CD8-positive, alpha-beta memory T cell (primary cell): ENCODE measurements at regions not wholly inside any gene's neighbourhood (a gene's known extent, or its start where the extent isn't known, plus 50 kb on each side); places are given as distances from the start of the nearest gene placed in this dataset.

Source experiments
- CTCF ChIA-PET: fragments of 350-600 bp; sonication (Branson Sonifier 250); formaldehyde crosslinking; loops from one replicate; lab custom pipeline; 2021; ENCODE audit warnings: antibody characterized with exemption; lab: Charles Lee
- POLR2A ChIA-PET: fragments of 350-600 bp; sonication (Branson Sonifier 250); formaldehyde crosslinking; loops from one replicate; lab custom pipeline; 2021; ENCODE audit warnings: antibody characterized with exemption; lab: Charles Lee
- DNase-seq, 5 donors: peaks; one replicate each; pipeline versions ENCODE4 v3.0.0 to v3.0.0-alpha.2; 2020 to 2022; ENCODE audit warnings: mixed read lengths in 1 of 5
- H3K27ac ChIP-seq: one replicate; pipeline ENCODE4 v1.7.0; 2013; ENCODE audit warnings: low read depth, mild to moderate bottlenecking, low read length, moderate library complexity
- H3K27me3 ChIP-seq: 2 replicates; pipeline ENCODE4 v1.7.0; 2013; ENCODE audit warnings: low read length, mild to moderate bottlenecking; ENCODE audit not compliant: insufficient read depth, poor library complexity, severe bottlenecking
- H3K36me3 ChIP-seq: 2 replicates; pipeline ENCODE4 v1.7.0; 2013; ENCODE audit warnings: mild to moderate bottlenecking, low read length, moderate library complexity; ENCODE audit not compliant: insufficient read depth
- H3K4me1 ChIP-seq: 2 replicates; pipeline ENCODE4 v1.7.0; 2013; ENCODE audit warnings: mild to moderate bottlenecking, low read length, moderate library complexity; ENCODE audit not compliant: insufficient read depth
- H3K4me3 ChIP-seq: 2 replicates; pipeline ENCODE4 v1.7.0; 2013; ENCODE audit warnings: mild to moderate bottlenecking, low read length
- H3K9me3 ChIP-seq: 2 replicates; pipeline ENCODE4 v1.7.0; 2013; ENCODE audit warnings: mild to moderate bottlenecking, low read length
- H3K27ac Mint-ChIP-seq, 8 donors: one replicate each; pipeline ENCODE4 v1.8.0; 2020 to 2021; ENCODE audit warnings: mixed read lengths in 8 of 8, mild to moderate bottlenecking in 6 of 8, inconsistent platforms in 3 of 8, moderate library complexity in 3 of 8
- H3K27me3 Mint-ChIP-seq, 2 donors: one replicate each; pipeline ENCODE4 v1.8.0; 2020 to 2021; ENCODE audit warnings: mixed read lengths in 2 of 2, mild to moderate bottlenecking in 1 of 2, moderate library complexity in 1 of 2
- H3K36me3 Mint-ChIP-seq, 3 donors: one replicate each; pipeline ENCODE4 v1.8.0; 2020 to 2021; ENCODE audit warnings: mixed read lengths in 3 of 3, inconsistent platforms in 1 of 3, mild to moderate bottlenecking in 1 of 3
- H3K4me1 Mint-ChIP-seq, 3 donors: one replicate each; pipeline ENCODE4 v1.8.0; 2020 to 2021; ENCODE audit warnings: mixed read lengths in 3 of 3, inconsistent platforms in 1 of 3, mild to moderate bottlenecking in 1 of 3
- H3K4me3 Mint-ChIP-seq, 7 donors: one replicate each; pipeline ENCODE4 v1.8.0; 2020 to 2021; ENCODE audit warnings: mixed read lengths in 7 of 7, mild to moderate bottlenecking in 6 of 7, moderate library complexity in 4 of 7, inconsistent platforms in 2 of 7
- H3K9me3 Mint-ChIP-seq, 5 donors: one replicate each; pipeline ENCODE4 v1.8.0; 2020 to 2022; ENCODE audit warnings: mixed read lengths in 5 of 5, mild to moderate bottlenecking in 3 of 5, moderate library complexity in 2 of 5, inconsistent platforms in 1 of 5

DNA sequence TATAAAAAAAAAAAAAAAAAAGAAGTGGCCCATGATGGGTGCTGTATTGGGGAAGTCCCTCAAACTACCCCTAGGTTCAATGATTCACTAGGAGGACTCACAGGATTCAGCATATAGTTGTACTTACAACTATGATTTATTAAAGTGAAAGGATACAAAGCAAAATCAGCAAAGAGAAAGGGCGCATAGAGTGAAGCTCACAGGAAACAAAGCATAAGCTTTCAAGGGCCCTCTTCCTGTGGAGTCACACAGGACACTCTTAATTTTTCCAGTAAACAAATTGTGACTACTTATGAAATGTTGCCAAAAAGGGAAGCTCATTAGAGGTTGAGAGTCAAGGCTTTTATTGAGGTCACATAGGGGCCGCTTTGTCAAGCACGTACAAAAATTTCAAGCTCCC, 153.7 kb upstream of the GAP43 start:
- Mint-ChIP-seq H3K9me3 (peaks cover 0 to 3% (median 0%) of the 10 kb centered on the region in 5 donors), H3K27ac (no peak overlapping the region), H3K4me1 (no peaks in the 10 kb centered on the region), H3K27me3 (peaks cover 2 to 12% of the 10 kb centered on the region in 2 donors), H3K4me3 (no peak overlapping the region), H3K36me3 (no peaks in the 10 kb centered on the region)
- no peak for DNase-seq
- Histone ChIP-seq H3K36me3 (no peaks in the 10 kb centered on the region), H3K4me3 (no peak overlapping the region), H3K9me3 (no peaks in the 10 kb centered on the region), H3K27ac (no peak overlapping the region), H3K27me3 (no peaks in the 10 kb centered on the region), H3K4me1 (no peaks in the 10 kb centered on the region)
- ChIA-PET CTCF (no interaction called here), POLR2A (no interaction called here)

GRCh38 chr3:115470254-115470653, 153.1 kb upstream of the GAP43 start:
- CTCF ChIA-PET: no interaction called here
- no peaks in the 10 kb centered on the region for H3K4me1 ChIP-seq
- Mint-ChIP-seq H3K36me3 (no peaks in the 10 kb centered on the region), H3K9me3 (peaks cover 0 to 3% (median 0%) of the 10 kb centered on the region in 5 donors), H3K4me1 (no peaks in the 10 kb centered on the region), H3K4me3 (no peak overlapping the region), H3K27ac (no peak overlapping the region), H3K27me3 (peaks cover 5 to 16% of the 10 kb centered on the region in 2 donors)
- no peak overlapping the region for H3K4me3 ChIP-seq
- DNase-seq: no peak
- no peak overlapping the region for H3K27ac ChIP-seq
- POLR2A ChIA-PET: no interaction called here
- no peaks in the 10 kb centered on the region for H3K9me3 ChIP-seq
- no peaks in the 10 kb centered on the region for H3K27me3 ChIP-seq
- H3K36me3 ChIP-seq: no peaks in the 10 kb centered on the region

- Histone ChIP-seq H3K27me3 (no peaks in the 10 kb centered on the region), H3K27ac (no peak overlapping the region), H3K4me1 (no peaks in the 10 kb centered on the region), H3K4me3 (no peak overlapping the region), H3K9me3 (no peaks in the 10 kb centered on the region), H3K36me3 (no peaks in the 10 kb centered on the region)
- no peak for DNase-seq
- Mint-ChIP-seq H3K9me3 (no peaks in the 10 kb centered on the region), H3K27ac (no peak overlapping the region), H3K36me3 (no peaks in the 10 kb centered on the region), H3K27me3 (peaks cover 7 to 14% of the 10 kb centered on the region in 2 donors), H3K4me3 (no peak overlapping the region), H3K4me1 (no peaks in the 10 kb centered on the region)
- ChIA-PET POLR2A (no interaction called here), CTCF (no interaction called here)
These were observed 147.9 kb upstream of the GAP43 start for GRCh38 chr3:115475178-115476041.

DNA sequence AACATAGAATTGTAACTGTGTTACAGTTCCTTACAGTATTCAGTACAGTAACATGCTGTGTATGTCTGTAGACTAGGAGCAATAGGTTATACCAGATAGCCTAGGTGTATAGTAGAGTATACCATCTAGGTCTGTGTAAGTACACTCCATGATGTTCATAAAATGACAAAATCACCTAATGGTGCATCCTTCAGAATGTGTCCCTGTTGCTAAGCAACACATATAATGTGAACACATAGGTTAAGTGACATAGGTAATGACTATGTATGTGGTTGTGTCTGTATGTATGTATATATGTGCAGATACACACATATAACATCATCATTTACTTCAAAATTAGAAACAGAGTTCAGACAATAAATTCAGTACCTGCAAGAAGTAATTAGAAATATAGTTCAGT, 146.8 kb upstream of the GAP43 start:
- POLR2A ChIA-PET: no interaction called here
- Histone ChIP-seq H3K4me1 (no peaks in the 10 kb centered on the region), H3K27ac (no peak overlapping the region), H3K27me3 (no peaks in the 10 kb centered on the region), H3K4me3 (no peak overlapping the region), H3K9me3 (no peaks in the 10 kb centered on the region), H3K36me3 (no peaks in the 10 kb centered on the region)
- CTCF ChIA-PET: no interaction called here
- Mint-ChIP-seq H3K27ac (no peak overlapping the region), H3K4me3 (no peak overlapping the region), H3K4me1 (no peaks in the 10 kb centered on the region), H3K36me3 (no peaks in the 10 kb centered on the region), H3K9me3 (peaks cover 0 to 2% (median 0%) of the 10 kb centered on the region in 5 donors), H3K27me3 (peaks cover 7 to 13% of the 10 kb centered on the region in 2 donors)
- no peak for DNase-seq

- Mint-ChIP-seq H3K4me1 (no peaks in the 10 kb centered on the region), H3K27me3 (peaks cover 10 to 15% of the 10 kb centered on the region in 2 donors), H3K4me3 (no peak overlapping the region), H3K36me3 (peaks cover 0 to 3% (median 0%) of the 10 kb centered on the region in 3 donors), H3K9me3 (peaks cover 0 to 5% (median 0%) of the 10 kb centered on the region in 5 donors), H3K27ac (no peak overlapping the region)
- Histone ChIP-seq H3K27me3 (no peaks in the 10 kb centered on the region), H3K27ac (no peak overlapping the region), H3K9me3 (no peaks in the 10 kb centered on the region), H3K4me3 (no peak overlapping the region), H3K4me1 (no peaks in the 10 kb centered on the region), H3K36me3 (no peaks in the 10 kb centered on the region)
- no peak for DNase-seq
- ChIA-PET POLR2A (no interaction called here), CTCF (no interaction called here)
These were observed 145.0 kb upstream of the GAP43 start for GRCh38 chr3:115478359-115478758.

GRCh38 chr3:115486880-115487279, 136.4 kb upstream of the GAP43 start:
- H3K36me3 Mint-ChIP-seq: peaks cover 0 to 3% (median 0%) of the 10 kb centered on the region in 3 donors
- CTCF ChIA-PET: no interaction called here
- peaks cover 7 to 9% of the 10 kb centered on the region in 2 donors for H3K27me3 Mint-ChIP-seq
- Histone ChIP-seq H3K36me3 (no peaks in the 10 kb centered on the region), H3K4me3 (no peak overlapping the region), H3K27me3 (no peaks in the 10 kb centered on the region), H3K9me3 (no peaks in the 10 kb centered on the region), H3K27ac (no peak overlapping the region), H3K4me1 (no peaks in the 10 kb centered on the region)
- H3K4me3 Mint-ChIP-seq: no peak overlapping the region
- H3K4me1 Mint-ChIP-seq: no peaks in the 10 kb centered on the region
- H3K27ac Mint-ChIP-seq: no peak overlapping the region
- DNase-seq: no peak
- H3K9me3 Mint-ChIP-seq: peaks cover 0 to 4% (median 2%) of the 10 kb centered on the region in 5 donors
- POLR2A ChIA-PET: no interaction called here

DNA sequence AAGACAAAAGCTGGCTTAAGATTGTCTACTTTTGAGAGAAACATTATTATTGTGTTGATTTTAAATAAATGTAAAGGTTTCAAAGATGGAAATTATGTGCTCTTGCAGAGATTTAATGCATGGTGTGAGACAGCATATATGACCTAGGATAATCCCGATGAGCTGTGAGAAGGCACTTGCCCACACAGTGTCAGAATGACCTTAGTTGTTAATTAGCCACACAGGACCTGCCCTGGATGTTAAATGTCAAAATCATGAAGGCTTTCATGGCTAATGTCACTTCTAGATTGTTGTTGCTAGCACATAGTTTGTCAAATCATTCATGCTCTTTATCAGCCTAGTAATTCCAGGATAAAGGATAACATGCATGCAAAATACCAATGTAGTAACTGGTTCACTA, 135.3 kb upstream of the GAP43 start:
- ChIA-PET POLR2A (no interaction called here), CTCF (no interaction called here)
- Mint-ChIP-seq H3K9me3 (peaks cover 0 to 2% (median under 1%) of the 10 kb centered on the region in 5 donors), H3K27me3 (peaks cover 3 to 8% of the 10 kb centered on the region in 2 donors), H3K4me3 (no peak overlapping the region), H3K4me1 (no peaks in the 10 kb centered on the region), H3K27ac (no peak overlapping the region), H3K36me3 (peaks cover 0 to under 1% (median 0%) of the 10 kb centered on the region in 3 donors)
- DNase-seq: no peak
- no peaks in the 10 kb centered on the region for H3K36me3 ChIP-seq
- H3K27ac ChIP-seq: no peak overlapping the region
- H3K9me3 ChIP-seq: no peaks in the 10 kb centered on the region
- H3K27me3 ChIP-seq: no peaks in the 10 kb centered on the region
- H3K4me1 ChIP-seq: no peaks in the 10 kb centered on the region
- H3K4me3 ChIP-seq: no peak overlapping the region

DNA sequence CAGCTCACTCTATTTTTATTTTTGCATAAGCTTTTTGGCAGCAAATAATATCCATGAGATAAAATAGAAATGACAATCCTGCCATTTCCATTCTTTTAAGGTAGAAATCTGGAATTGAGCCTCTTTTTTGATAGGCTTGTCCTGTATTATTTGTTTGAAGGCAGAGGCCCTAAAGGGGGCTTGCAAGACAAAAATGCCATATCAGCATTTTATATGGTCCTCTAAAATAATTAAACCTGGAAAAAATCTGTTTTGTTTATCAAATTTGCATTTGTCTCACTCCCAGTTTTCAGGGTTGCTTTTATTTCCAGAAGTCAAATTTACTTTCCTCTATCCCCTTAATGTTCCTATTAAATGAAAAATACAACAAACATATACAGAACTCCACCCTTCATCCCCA, 134.9 kb upstream of the GAP43 start:
- Histone ChIP-seq H3K4me3 (no peak overlapping the region), H3K27me3 (no peaks in the 10 kb centered on the region), H3K27ac (no peak overlapping the region), H3K36me3 (no peaks in the 10 kb centered on the region), H3K4me1 (no peaks in the 10 kb centered on the region), H3K9me3 (no peaks in the 10 kb centered on the region)
- POLR2A ChIA-PET: no interaction called here
- Mint-ChIP-seq H3K4me3 (no peak overlapping the region), H3K27ac (no peak overlapping the region), H3K9me3 (peaks cover 0 to 2% (median 0%) of the 10 kb centered on the region in 5 donors), H3K36me3 (no peaks in the 10 kb centered on the region), H3K27me3 (peaks cover 2 to 7% of the 10 kb centered on the region in 2 donors), H3K4me1 (no peaks in the 10 kb centered on the region)
- DNase-seq: no peak
- CTCF ChIA-PET: no interaction called here
